IMR-90 (cell line): ENCODE measurements at regions not wholly inside any gene's neighbourhood (a gene's known extent, or its start where the extent isn't known, plus 50 kb on each side); places are given as distances from the start of the nearest gene placed in this dataset.

Experiments
- CEBPB ChIP-seq: IDR thresholded peaks from 2 replicates; pipeline ENCODE4 v1.6.1; 2012; ENCODE audit warnings: low read depth, low read length, improper control_type of control experiment
- CHD1 ChIP-seq: IDR thresholded peaks from 2 replicates; pipeline ENCODE4 v1.6.1; 2012; ENCODE audit warnings: low read depth, low read length, improper control_type of control experiment
- CTCF ChIP-seq: conservative IDR thresholded peaks from 2 replicates; pipeline ENCODE4 v1.5.1; 2012; ENCODE audit warnings: mild to moderate bottlenecking, low read depth, low read length, improper control_type of control experiment
- MXI1 ChIP-seq: IDR thresholded peaks from 2 replicates; pipeline ENCODE4 v1.6.1; 2012; ENCODE audit warnings: low read depth, mild to moderate bottlenecking, low read length, moderate library complexity, borderline replicate concordance
- POLR2A ChIP-seq: IDR thresholded peaks from 2 replicates; pipeline ENCODE4 v1.6.1; 2012; ENCODE audit warnings: mild to moderate bottlenecking, low read depth, low read length
- RAD21 ChIP-seq: IDR thresholded peaks from 2 replicates; pipeline ENCODE4 v1.6.1; 2012; ENCODE audit warnings: low read length, improper control_type of control experiment

- TF ChIP-seq POLR2A (no peak), CTCF (no peak), CEBPB (no peak), CHD1 (no peak), MXI1 (no peak), RAD21 (no peak)
These were observed 1220.6 kb upstream of the CADM2 start for GRCh38 chr3:83738202-83738601.
